NCI-H748 treated with DMSO at 0.1 percent for 48 hours (cell line): ENCODE measurements at regions not wholly inside any gene's neighbourhood (a gene's known extent, or its start where the extent isn't known, plus 50 kb on each side); places are given as distances from the start of the nearest gene placed in this dataset.
"Not testable (repeated sequence)": the region's sequence is repeated elsewhere in the genome, so short reads cannot be mapped to it uniquely, and the experiment has no call there.

Source experiments
- DNase-seq: peaks from one replicate; lab custom pipeline; 2025; lab: John Stamatoyannopoulos, UW

GRCh38 chr7:153524070-153524601 lies 528.1 kb upstream of the DPP6 start:
- DNase-seq = no peak

- no peak for DNase-seq
Observed at GRCh38 chr7:153529100-153529499, 523.1 kb upstream of the DPP6 start.

GRCh38 chr7:153529651-153530165 lies 522.5 kb upstream of the DPP6 start:
- no peak for DNase-seq

GRCh38 chr7:153530441-153530840 lies 521.8 kb upstream of the DPP6 start:
- no peak for DNase-seq

GRCh38 chr7:153532326-153532725 lies 519.9 kb upstream of the DPP6 start:
- DNase-seq = no peak

- no peak for DNase-seq
Observed at GRCh38 chr7:153537271-153537670, 514.9 kb upstream of the DPP6 start.

GRCh38 chr7:153541903-153542302 lies 510.3 kb upstream of the DPP6 start:
- DNase-seq = no peak

- no peak for DNase-seq
Observed at GRCh38 chr7:153543232-153543631, 509.0 kb upstream of the DPP6 start.

- no peak for DNase-seq
Observed at GRCh38 chr7:153550173-153550572, 502.0 kb upstream of the DPP6 start.

- no peak for DNase-seq
Observed at GRCh38 chr7:153564391-153564790, 487.8 kb upstream of the DPP6 start.

GRCh38 chr7:153566324-153566723 lies 485.9 kb upstream of the DPP6 start:
- DNase-seq = no peak

GRCh38 chr7:153567426-153567825 lies 484.8 kb upstream of the DPP6 start:
- no peak for DNase-seq

GRCh38 chr7:153569520-153569919 lies 482.7 kb upstream of the DPP6 start:
- not testable (repeated sequence) for DNase-seq

- DNase-seq = no peak
Observed at GRCh38 chr7:153576096-153576495, 476.1 kb upstream of the DPP6 start.

- no peak for DNase-seq
Observed at GRCh38 chr7:153581419-153581818, 470.8 kb upstream of the DPP6 start.

- no peak for DNase-seq
Observed at GRCh38 chr7:153584132-153584531, 468.1 kb upstream of the DPP6 start.

- DNase-seq = no peak
Observed at GRCh38 chr7:153588586-153588985, 463.6 kb upstream of the DPP6 start.

GRCh38 chr7:153590136-153590535 lies 462.1 kb upstream of the DPP6 start:
- no peak for DNase-seq

GRCh38 chr7:153590571-153590970 lies 461.6 kb upstream of the DPP6 start:
- DNase-seq = no peak

- no peak for DNase-seq
Observed at GRCh38 chr7:153607354-153607753, 444.8 kb upstream of the DPP6 start.

- DNase-seq = no peak
Observed at GRCh38 chr7:153616711-153617325, 435.4 kb upstream of the DPP6 start.

- no peak for DNase-seq
Observed at GRCh38 chr7:153627323-153627722, 424.9 kb upstream of the DPP6 start.

- no peak for DNase-seq
Observed at GRCh38 chr7:153628406-153628805, 423.8 kb upstream of the DPP6 start.

GRCh38 chr7:153628825-153629224 lies 423.4 kb upstream of the DPP6 start:
- no peak for DNase-seq
